Mucosa of rectum (tissue), 2 donors: ENCODE measurements at regions not wholly inside any gene's neighbourhood (a gene's known extent, or its start where the extent isn't known, plus 50 kb on each side); places are given as distances from the start of the nearest gene placed in this dataset.

Experiments used
- H3K27ac ChIP-seq, 2 donors: one replicate each; pipeline ENCODE4 v1.7.0; 2013; ENCODE audit warnings: inconsistent platforms in 2 of 2, low read depth in 2 of 2, low read length in 2 of 2
- H3K27me3 ChIP-seq, 2 donors: one replicate each; pipeline ENCODE4 v1.7.0; 2013; ENCODE audit warnings: low read length in 2 of 2; ENCODE audit not compliant: control insufficient read depth in 2 of 2, insufficient read depth in 2 of 2
- H3K36me3 ChIP-seq, 2 donors: one replicate each; pipeline ENCODE4 v1.7.0; 2013; ENCODE audit warnings: low read length in 2 of 2; ENCODE audit not compliant: control insufficient read depth in 2 of 2, insufficient read depth in 2 of 2
- H3K4me1 ChIP-seq, 2 donors: one replicate each; pipeline ENCODE4 v1.7.0; 2013; ENCODE audit warnings: low read length in 2 of 2, mild to moderate bottlenecking in 1 of 2; ENCODE audit not compliant: control insufficient read depth in 2 of 2, insufficient read depth in 2 of 2
- H3K4me3 ChIP-seq, 2 donors: one replicate each; pipeline ENCODE4 v1.7.0; 2013; ENCODE audit warnings: low read length in 2 of 2
- H3K9ac ChIP-seq, 2 donors: one replicate each; pipeline ENCODE4 v1.7.0; 2013; ENCODE audit warnings: low read length in 2 of 2, low read depth in 1 of 2, mild to moderate bottlenecking in 1 of 2
- H3K9me3 ChIP-seq, 2 donors: one replicate each; pipeline ENCODE4 v1.7.0; 2013; ENCODE audit warnings: low read length in 2 of 2; ENCODE audit not compliant: control insufficient read depth in 2 of 2
- donor health status: healthy.
- donor health status: Normal muscosa, but diverticular disease.

DNA sequence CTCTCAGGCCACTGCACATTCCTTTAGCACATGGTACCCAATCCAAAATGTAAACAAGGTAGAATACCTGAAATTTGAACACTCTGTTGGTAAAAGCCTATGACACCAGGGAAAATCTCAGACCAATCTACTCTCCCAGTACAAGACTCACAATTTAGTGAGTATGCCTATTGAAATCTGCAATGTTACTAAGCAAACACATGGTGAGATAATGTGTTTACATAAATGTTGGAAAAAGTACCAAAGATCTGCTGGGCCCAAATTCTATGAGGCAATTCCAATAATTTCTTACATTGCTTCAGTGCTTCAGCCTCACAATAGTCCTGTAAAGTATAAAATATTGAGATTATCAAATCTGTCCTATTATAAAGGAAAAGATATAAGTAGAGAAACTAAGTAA lies 536.1 kb downstream of the PYDC2 start:
- Histone ChIP-seq H3K9me3 (no peaks in the 10 kb centered on the region), H3K27me3 (no peaks in the 10 kb centered on the region), H3K4me3 (no peak overlapping the region), H3K27ac (no peak overlapping the region), H3K4me1 (no peaks in the 10 kb centered on the region), H3K36me3 (no peaks in the 10 kb centered on the region), H3K9ac (no peak overlapping the region)

DNA sequence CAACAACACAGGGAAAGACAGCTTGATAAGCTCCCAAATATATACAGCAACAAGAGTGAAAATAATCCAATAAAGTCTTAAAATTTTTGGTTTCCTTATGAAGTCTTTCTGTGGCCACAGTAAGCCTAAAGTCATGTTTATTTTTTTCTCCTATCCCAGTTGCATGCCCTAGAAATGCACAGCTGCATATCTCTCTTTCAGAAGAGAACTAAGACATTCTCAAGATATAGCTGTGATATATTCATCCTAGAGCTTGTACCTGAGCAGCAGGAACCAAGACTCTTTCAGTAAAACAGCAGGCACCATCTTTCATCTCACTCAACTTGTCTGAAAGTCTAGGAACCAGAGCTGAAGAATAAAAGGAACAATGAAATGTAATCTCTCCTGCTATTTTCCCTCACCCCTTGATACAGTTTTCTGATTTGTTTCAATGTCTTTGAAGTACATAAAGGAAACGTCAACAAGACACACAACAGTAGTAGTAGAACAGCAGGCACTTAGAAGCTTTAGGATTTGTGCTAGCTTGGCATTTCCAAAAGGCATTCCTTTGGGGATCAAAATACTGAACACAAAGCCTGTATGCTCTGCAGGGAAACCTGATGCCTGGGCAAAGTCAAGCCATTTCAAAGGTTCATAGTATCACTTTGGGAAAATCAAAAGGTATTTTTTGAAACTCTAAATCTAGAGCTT lies 536.8 kb downstream of the PYDC2 start:
- H3K4me3 ChIP-seq, result no peak overlapping the region
- H3K9ac ChIP-seq, result no peak overlapping the region
- no peaks in the 10 kb centered on the region for H3K27me3 ChIP-seq
- no peak overlapping the region for H3K27ac ChIP-seq
- no peaks in the 10 kb centered on the region for H3K36me3 ChIP-seq
- no peaks in the 10 kb centered on the region for H3K9me3 ChIP-seq
- H3K4me1 ChIP-seq, result no peaks in the 10 kb centered on the region

DNA sequence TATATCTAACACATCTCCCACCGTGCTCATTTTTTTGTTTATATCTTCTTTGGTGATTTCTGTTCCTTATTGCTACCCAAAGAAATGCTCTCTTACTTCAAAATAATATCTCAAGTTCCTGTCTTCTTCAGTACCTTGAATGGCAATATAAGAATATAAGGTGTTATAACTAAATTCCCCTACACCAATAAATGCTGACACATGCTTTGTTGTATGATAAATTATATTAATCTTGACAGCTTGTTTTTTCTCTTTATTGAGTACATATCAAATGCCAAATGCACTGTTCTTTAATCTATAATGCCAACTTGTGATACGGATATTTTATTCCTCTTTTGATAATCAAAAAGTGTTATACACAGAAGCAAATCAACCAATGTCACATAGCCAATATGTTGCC lies 540.3 kb downstream of the PYDC2 start:
- H3K36me3 ChIP-seq, result no peaks in the 10 kb centered on the region
- no peak overlapping the region for H3K4me3 ChIP-seq
- no peaks in the 10 kb centered on the region for H3K27me3 ChIP-seq
- no peak overlapping the region for H3K9ac ChIP-seq
- H3K27ac ChIP-seq, result no peak overlapping the region
- H3K9me3 ChIP-seq, result no peaks in the 10 kb centered on the region
- no peaks in the 10 kb centered on the region for H3K4me1 ChIP-seq

DNA sequence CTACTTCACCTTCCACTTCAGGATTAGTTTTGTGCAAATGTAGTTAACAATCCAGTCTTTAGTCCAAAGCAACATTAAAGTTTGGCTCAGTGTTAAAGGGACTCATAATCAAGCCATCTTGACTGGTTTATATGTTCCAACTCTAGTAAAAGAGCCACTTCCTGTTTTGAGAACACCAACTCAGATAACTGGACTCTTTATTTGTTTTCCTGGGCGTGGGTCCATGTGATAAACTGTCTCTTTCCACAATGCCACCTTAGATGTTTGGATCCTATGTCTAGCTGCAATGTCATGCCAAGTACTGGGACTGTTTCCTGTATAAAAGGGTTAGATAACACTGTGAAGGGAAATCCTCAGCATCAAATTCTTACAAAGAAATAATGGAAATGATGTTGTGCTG lies 545.0 kb downstream of the PYDC2 start:
- no peaks in the 10 kb centered on the region for H3K27me3 ChIP-seq
- H3K9me3 ChIP-seq, result no peaks in the 10 kb centered on the region
- H3K4me1 ChIP-seq, result no peaks in the 10 kb centered on the region
- no peak overlapping the region for H3K27ac ChIP-seq
- no peak overlapping the region for H3K4me3 ChIP-seq
- no peak overlapping the region for H3K9ac ChIP-seq
- H3K36me3 ChIP-seq, result no peaks in the 10 kb centered on the region

GRCh38 chr3:192009903-192010302 lies 548.9 kb downstream of the PYDC2 start:
- Histone ChIP-seq H3K36me3 (no peaks in the 10 kb centered on the region), H3K27ac (no peak overlapping the region), H3K9me3 (no peaks in the 10 kb centered on the region), H3K4me1 (no peaks in the 10 kb centered on the region), H3K27me3 (no peaks in the 10 kb centered on the region), H3K9ac (no peak overlapping the region), H3K4me3 (no peak overlapping the region)

- no peaks in the 10 kb centered on the region for H3K27me3 ChIP-seq
- H3K36me3 ChIP-seq, result no peaks in the 10 kb centered on the region
- H3K4me3 ChIP-seq, result no peak overlapping the region
- no peaks in the 10 kb centered on the region for H3K9me3 ChIP-seq
- no peaks in the 10 kb centered on the region for H3K4me1 ChIP-seq
- no peak overlapping the region for H3K27ac ChIP-seq
- H3K9ac ChIP-seq, result no peak overlapping the region
Measured at GRCh38 chr3:192010490-192010889, 549.5 kb downstream of the PYDC2 start.

DNA sequence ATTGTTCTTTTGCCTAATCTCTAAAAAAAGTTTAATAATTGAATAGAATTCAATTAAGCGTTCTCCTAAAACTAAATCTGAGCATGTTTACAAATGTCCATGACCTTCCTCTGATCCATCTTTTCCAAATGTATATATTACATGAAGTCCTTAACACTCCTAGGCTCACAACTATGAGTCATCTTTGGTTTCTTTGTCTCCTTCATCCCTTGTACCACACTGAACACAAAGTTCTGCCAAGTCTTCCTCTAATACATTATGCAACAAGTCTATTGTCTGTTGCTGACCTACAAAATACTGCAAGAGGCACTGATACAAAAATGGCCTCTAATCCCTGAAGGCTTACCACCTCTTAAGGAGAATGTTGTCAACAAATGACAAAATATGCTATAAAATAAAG lies 550.2 kb downstream of the PYDC2 start:
- no peak overlapping the region for H3K4me3 ChIP-seq
- H3K27me3 ChIP-seq, result no peaks in the 10 kb centered on the region
- H3K9ac ChIP-seq, result no peak overlapping the region
- H3K4me1 ChIP-seq, result no peaks in the 10 kb centered on the region
- no peak overlapping the region for H3K27ac ChIP-seq
- H3K36me3 ChIP-seq, result no peaks in the 10 kb centered on the region
- H3K9me3 ChIP-seq, result no peaks in the 10 kb centered on the region

- Histone ChIP-seq H3K4me1 (no peaks in the 10 kb centered on the region), H3K4me3 (no peak overlapping the region), H3K9me3 (no peaks in the 10 kb centered on the region), H3K9ac (no peak overlapping the region), H3K36me3 (no peaks in the 10 kb centered on the region), H3K27me3 (no peaks in the 10 kb centered on the region), H3K27ac (no peak overlapping the region)
Measured at GRCh38 chr3:192013110-192013509, 552.1 kb downstream of the PYDC2 start.

- H3K27me3 ChIP-seq, result no peaks in the 10 kb centered on the region
- peaks cover 0 to 3% of the 10 kb centered on the region in 2 donors for H3K9me3 ChIP-seq
- H3K4me3 ChIP-seq, result no peak overlapping the region
- no peaks in the 10 kb centered on the region for H3K4me1 ChIP-seq
- no peak overlapping the region for H3K9ac ChIP-seq
- H3K27ac ChIP-seq, result no peak overlapping the region
- no peaks in the 10 kb centered on the region for H3K36me3 ChIP-seq
Measured at GRCh38 chr3:192022412-192022811, 561.4 kb downstream of the PYDC2 start.

GRCh38 chr3:192024751-192025150 lies 563.8 kb downstream of the PYDC2 start:
- no peaks in the 10 kb centered on the region for H3K27me3 ChIP-seq
- no peak overlapping the region for H3K27ac ChIP-seq
- H3K9ac ChIP-seq, result no peak overlapping the region
- H3K9me3 ChIP-seq, result peaks cover 0 to 3% of the 10 kb centered on the region in 2 donors
- H3K4me3 ChIP-seq, result no peak overlapping the region
- H3K36me3 ChIP-seq, result no peaks in the 10 kb centered on the region
- no peaks in the 10 kb centered on the region for H3K4me1 ChIP-seq

GRCh38 chr3:192026661-192027060 lies 565.7 kb downstream of the PYDC2 start:
- H3K9me3 ChIP-seq, result peaks cover 0 to 3% of the 10 kb centered on the region in 2 donors
- no peak overlapping the region for H3K4me3 ChIP-seq
- no peaks in the 10 kb centered on the region for H3K27me3 ChIP-seq
- no peaks in the 10 kb centered on the region for H3K36me3 ChIP-seq
- H3K27ac ChIP-seq, result no peak overlapping the region
- no peaks in the 10 kb centered on the region for H3K4me1 ChIP-seq
- no peak overlapping the region for H3K9ac ChIP-seq
